MM.1S (cell line): ENCODE measurements at regions not wholly inside any gene's neighbourhood (a gene's known extent, or its start where the extent isn't known, plus 50 kb on each side); places are given as distances from the start of the nearest gene placed in this dataset.

Experiments used
- DNase-seq: peaks from one replicate; pipeline ENCODE4 v3.0.0-alpha.2; 2015
- H2AFZ ChIP-seq: fragments of 300-600 bp; sonication (generic); 2 replicates; pipeline ENCODE4 v1.6.0; 2016; ENCODE audit warnings: antibody characterized with exemption, low read length
- H3F3A ChIP-seq: fragments of 300-600 bp; sonication (generic); 2 replicates; pipeline ENCODE4 v1.6.1; 2016; ENCODE audit warnings: mild to moderate bottlenecking, antibody characterized with exemption, low read length, moderate library complexity, mixed read lengths; ENCODE audit not compliant: insufficient read depth
- H3K27ac ChIP-seq: fragments of 300-600 bp; sonication (generic); 2 replicates; pipeline ENCODE4 v1.5.1; 2016; ENCODE audit warnings: mild to moderate bottlenecking, low read length
- H3K27me3 ChIP-seq: fragments of 300-600 bp; sonication (generic); replicated peaks from 2 replicates; pipeline ENCODE4 v1.6.0; 2016; ENCODE audit warnings: low read length; ENCODE audit not compliant: insufficient read depth
- H3K36me3 ChIP-seq: fragments of 300-600 bp; sonication (generic); replicated peaks from 2 replicates; pipeline ENCODE4 v1.6.1; 2016; ENCODE audit warnings: mild to moderate bottlenecking, low read length, mixed read lengths; ENCODE audit not compliant: insufficient read depth
- H3K4me1 ChIP-seq: fragments of 300-600 bp; sonication (generic); 2 replicates; pipeline ENCODE4 v1.6.1; 2016; ENCODE audit warnings: low read length, mixed read lengths
- H3K4me2 ChIP-seq: fragments of 300-600 bp; sonication (generic); 2 replicates; pipeline ENCODE4 v1.6.0; 2016; ENCODE audit warnings: low read depth, low read length
- H3K4me3 ChIP-seq: fragments of 300-600 bp; sonication (generic); 2 replicates; pipeline ENCODE4 v1.5.1; 2016; ENCODE audit warnings: low read length, mixed read lengths
- H3K79me2 ChIP-seq: fragments of 300-600 bp; sonication (generic); 2 replicates; pipeline ENCODE4 v1.6.1; 2016; ENCODE audit warnings: mixed run types, low read length, mixed read lengths
- H3K9ac ChIP-seq: fragments of 300-600 bp; sonication (generic); 2 replicates; pipeline ENCODE4 v1.6.1; 2016; ENCODE audit warnings: low read length, mixed read lengths
- H3K9me2 ChIP-seq: fragments of 300-600 bp; sonication (generic); replicated peaks from 2 replicates; pipeline ENCODE4 v1.6.1; 2016; ENCODE audit warnings: mild to moderate bottlenecking, low read length, mixed read lengths; ENCODE audit not compliant: insufficient read depth
- H3K9me3 ChIP-seq: fragments of 300-600 bp; sonication (generic); replicated peaks from 2 replicates; pipeline ENCODE4 v1.6.1; 2016; ENCODE audit warnings: mild to moderate bottlenecking, low read length, mixed read lengths; ENCODE audit not compliant: insufficient read depth
- H4K20me1 ChIP-seq: fragments of 300-600 bp; sonication (generic); 2 replicates; pipeline ENCODE4 v1.6.1; 2016; ENCODE audit warnings: mild to moderate bottlenecking, low read length, moderate library complexity, mixed read lengths; ENCODE audit not compliant: insufficient read depth
- CTCF ChIP-seq: fragments of 300-600 bp; sonication (generic); IDR thresholded peaks from 2 replicates; pipeline ENCODE4 v1.5.1; 2016; ENCODE audit warnings: antibody characterized with exemption, low read length, mixed read lengths
- EZH2 ChIP-seq: fragments of 300-600 bp; sonication (generic); optimal IDR thresholded peaks from 2 replicates; pipeline ENCODE3; 2017; ENCODE audit warnings: low read depth, mild to moderate bottlenecking, antibody characterized with exemption, low read length, mixed read lengths
- EZH2phosphoT487 ChIP-seq: fragments of 300-600 bp; sonication (generic); IDR thresholded peaks from 2 replicates; pipeline ENCODE4 v1.6.1; 2018; ENCODE audit warnings: antibody characterized with exemption, low read length

GRCh38 chr5:89855417-89855816 lies 554.1 kb downstream of the CETN3 start:
- Histone ChIP-seq H4K20me1 (no peaks in the 10 kb centered on the region), H3K9ac (no peak overlapping the region), H3K4me2 (no peak overlapping the region), H2AFZ (no peak overlapping the region), H3F3A (no peaks in the 10 kb centered on the region), H3K36me3 (no peaks in the 10 kb centered on the region), H3K4me3 (no peak overlapping the region), H3K27me3 (no peaks in the 10 kb centered on the region), H3K27ac (no peak overlapping the region), H3K9me2 (no peaks in the 10 kb centered on the region), H3K79me2 (no peaks in the 10 kb centered on the region), H3K4me1 (no peaks in the 10 kb centered on the region), H3K9me3 (no peaks in the 10 kb centered on the region)
- no peak for DNase-seq
- TF ChIP-seq CTCF: no peak
- no peak for TF ChIP-seq EZH2
- no peak for TF ChIP-seq EZH2phosphoT487

- Histone ChIP-seq H2AFZ (no peak overlapping the region), H3K4me2 (no peak overlapping the region), H3K27me3 (no peaks in the 10 kb centered on the region), H3K9ac (no peak overlapping the region), H3K27ac (no peak overlapping the region), H3K9me2 (no peaks in the 10 kb centered on the region), H3K9me3 (no peaks in the 10 kb centered on the region), H3K4me3 (no peak overlapping the region), H3K36me3 (no peaks in the 10 kb centered on the region), H3F3A (no peaks in the 10 kb centered on the region), H4K20me1 (no peaks in the 10 kb centered on the region), H3K79me2 (no peaks in the 10 kb centered on the region), H3K4me1 (no peaks in the 10 kb centered on the region)
- TF ChIP-seq EZH2 (no peak), EZH2phosphoT487 (no peak), CTCF (no peak)
- no peak for DNase-seq
Measured at GRCh38 chr5:89851911-89852310, 557.6 kb downstream of the CETN3 start.

GRCh38 chr5:89850513-89850865 lies 559.1 kb downstream of the CETN3 start:
- no peak overlapping the region for H3K9ac ChIP-seq
- no peaks in the 10 kb centered on the region for H3K36me3 ChIP-seq
- H3K9me3 ChIP-seq: no peaks in the 10 kb centered on the region
- no peak overlapping the region for H3K4me3 ChIP-seq
- H3K9me2 ChIP-seq: no peaks in the 10 kb centered on the region
- no peak overlapping the region for H2AFZ ChIP-seq
- H3F3A ChIP-seq: no peaks in the 10 kb centered on the region
- DNase-seq: no peak
- no peak overlapping the region for H3K4me2 ChIP-seq
- no peaks in the 10 kb centered on the region for H4K20me1 ChIP-seq
- H3K27ac ChIP-seq: no peak overlapping the region
- no peaks in the 10 kb centered on the region for H3K79me2 ChIP-seq
- TF ChIP-seq CTCF (no peak), EZH2phosphoT487 (no peak), EZH2 (no peak)
- no peaks in the 10 kb centered on the region for H3K27me3 ChIP-seq
- H3K4me1 ChIP-seq: no peaks in the 10 kb centered on the region
